CD4-positive, alpha-beta T cell (primary cell): ENCODE measurements at regions not wholly inside any gene's neighbourhood (a gene's known extent, or its start where the extent isn't known, plus 50 kb on each side); places are given as distances from the start of the nearest gene placed in this dataset.

Experiments used
- ATAC-seq: fragments of 200-7000 bp; cut with Tn5 transposase; one replicate; pipeline ENCODE4 v1.10.0; 2022; ENCODE audit warnings: mild to moderate bottlenecking; ENCODE audit not compliant: poor library complexity
- CTCF ChIA-PET: fragments of 350-600 bp; sonication (Branson Sonifier 250); formaldehyde crosslinking; loops from one replicate; lab custom pipeline; 2021; ENCODE audit warnings: antibody characterized with exemption, inconsistent platforms; lab: Charles Lee
- POLR2A ChIA-PET: fragments of 350-600 bp; sonication (Branson Sonifier 250); formaldehyde crosslinking; loops from one replicate; lab custom pipeline; 2021; ENCODE audit warnings: antibody characterized with exemption, inconsistent platforms; lab: Charles Lee
- DNase-seq, 14 experiments: peaks; one replicate each; pipeline ENCODE4 v3.0.0-alpha.2; 2013 to 2020; ENCODE audit warnings: mixed read lengths in 2 of 14
- H3K27ac ChIP-seq, 2 donors: one replicate each; pipeline versions ENCODE4 v1.5.1 to v1.7.0; 2013; ENCODE audit warnings: low read length in 2 of 2, low read depth in 1 of 2, mild to moderate bottlenecking in 1 of 2
- H3K27me3 ChIP-seq, 2 experiments: 1 replicate in 1 of 2; 2 replicates in 1 of 2; pipeline versions ENCODE4 v1.6.1 to v1.7.0; 2013; ENCODE audit warnings: low read length in 2 of 2, control low read depth in 1 of 2, mild to moderate bottlenecking in 1 of 2, moderate library complexity in 1 of 2; ENCODE audit not compliant: insufficient read depth in 2 of 2, control insufficient read depth in 1 of 2
- H3K36me3 ChIP-seq: one replicate; pipeline ENCODE4 v1.6.1; 2013; ENCODE audit warnings: low read length, control low read depth; ENCODE audit not compliant: insufficient read depth
- H3K4me1 ChIP-seq: one replicate; pipeline ENCODE4 v1.6.1; 2013; ENCODE audit warnings: low read length, control low read depth; ENCODE audit not compliant: insufficient read depth
- H3K4me3 ChIP-seq: one replicate; pipeline ENCODE4 v1.5.1; 2013; ENCODE audit warnings: mild to moderate bottlenecking, low read length, moderate library complexity
- H3K9me3 ChIP-seq, 2 experiments: 1 replicate in 1 of 2; 2 replicates in 1 of 2; pipeline versions ENCODE4 v1.6.1 to v1.7.0; 2013; ENCODE audit warnings: low read length in 2 of 2, mild to moderate bottlenecking in 2 of 2, control low read depth in 1 of 2, moderate library complexity in 1 of 2; ENCODE audit not compliant: control insufficient read depth in 1 of 2, insufficient read depth in 1 of 2
- H3K27ac Mint-ChIP-seq: one replicate; pipeline ENCODE4 v1.8.0; 2020; ENCODE audit warnings: mixed read lengths
- H3K27me3 Mint-ChIP-seq: one replicate; pipeline ENCODE4 v1.8.0; 2021; ENCODE audit warnings: mixed read lengths
- H3K36me3 Mint-ChIP-seq: one replicate; pipeline ENCODE4 v1.8.0; 2021; ENCODE audit warnings: low read depth, mixed read lengths
- H3K4me1 Mint-ChIP-seq: one replicate; pipeline ENCODE4 v1.8.0; 2021; ENCODE audit warnings: low read depth, mixed read lengths
- H3K4me3 Mint-ChIP-seq: one replicate; pipeline ENCODE4 v1.8.0; 2020; ENCODE audit warnings: mild to moderate bottlenecking, mixed read lengths
- H3K9me3 Mint-ChIP-seq: one replicate; pipeline ENCODE4 v1.8.0; 2020; ENCODE audit warnings: mixed read lengths
- CTCF ChIP-seq: fragments of 200-600 bp; IDR thresholded peaks from one replicate; pipeline ENCODE4 v1.8.0; 2022; ENCODE audit warnings: antibody characterized with exemption, mild to moderate bottlenecking
- intact Hi-C, 2 experiments: fragments of 100-400 bp; cut with DNase I in 1 of 2; cut with micrococcal nuclease in 1 of 2; formaldehyde crosslinking; loops; one replicate each; pipeline versions ENCODE4 v1.15.1 to v1.9.0; 2023 to 2025; cut with DNase I, micrococcal nuclease

GRCh38 chr6:169883316-169883715 is 131.9 kb downstream of the ERMARD start:
- ATAC-seq, result no peak
- Histone ChIP-seq H3K4me3 (no peak overlapping the region), H3K27ac (no peak overlapping the region), H3K9me3 (peaks cover 0 to 3% of the 10 kb centered on the region in 2 experiments), H3K4me1 (no peaks in the 10 kb centered on the region), H3K36me3 (no peaks in the 10 kb centered on the region), H3K27me3 (peaks cover 1 to 13% of the 10 kb centered on the region in 2 experiments)
- no peak overlapping the region for H3K27ac Mint-ChIP-seq
- H3K4me3 Mint-ChIP-seq, result no peak overlapping the region
- H3K9me3 Mint-ChIP-seq, result no peaks in the 10 kb centered on the region
- no peaks in the 10 kb centered on the region for H3K4me1 Mint-ChIP-seq
- no peak for DNase-seq
- no peaks in the 10 kb centered on the region for H3K36me3 Mint-ChIP-seq
- H3K27me3 Mint-ChIP-seq, result peaks cover 72% of the 10 kb centered on the region
- POLR2A ChIA-PET, result no interaction called here
- TF ChIP-seq CTCF, result no peak
- intact Hi-C loops, result no loop called here
- CTCF ChIA-PET, result no interaction called here

- H3K27ac Mint-ChIP-seq, result no peak overlapping the region
- Histone ChIP-seq H3K36me3 (no peaks in the 10 kb centered on the region), H3K9me3 (peaks cover 0 to 3% of the 10 kb centered on the region in 2 experiments), H3K4me1 (no peaks in the 10 kb centered on the region), H3K27ac (no peak overlapping the region), H3K27me3 (peaks cover 0 to 13% of the 10 kb centered on the region in 2 experiments), H3K4me3 (no peak overlapping the region)
- CTCF ChIA-PET, result interaction anchor here (0.8 kb wide), 1 partner anchor 50 kb away, joined by 3 read pairs; no protein-coding TSS in a partner anchor
- H3K4me1 Mint-ChIP-seq, result no peaks in the 10 kb centered on the region
- TF ChIP-seq CTCF, result no peak
- DNase-seq, result no peak
- POLR2A ChIA-PET, result no interaction called here
- no peak overlapping the region for H3K4me3 Mint-ChIP-seq
- H3K27me3 Mint-ChIP-seq, result peaks cover 64% of the 10 kb centered on the region
- H3K9me3 Mint-ChIP-seq, result no peaks in the 10 kb centered on the region
- no peaks in the 10 kb centered on the region for H3K36me3 Mint-ChIP-seq
- ATAC-seq, result no peak
- intact Hi-C loops, result no loop called here
Observed at GRCh38 chr6:169881976-169882375, 130.6 kb downstream of the ERMARD start.

GRCh38 chr6:169881398-169881797 is 130.0 kb downstream of the ERMARD start:
- H3K4me1 ChIP-seq, result no peaks in the 10 kb centered on the region
- no peak for DNase-seq
- peaks cover 62% of the 10 kb centered on the region for H3K27me3 Mint-ChIP-seq
- H3K27me3 ChIP-seq, result peaks cover 0 to 13% of the 10 kb centered on the region in 2 experiments
- peaks cover 0 to 3% of the 10 kb centered on the region in 2 experiments for H3K9me3 ChIP-seq
- CTCF ChIA-PET, result interaction anchor here (0.8 kb wide), 1 partner anchor 50 kb away, joined by 3 read pairs; no protein-coding TSS in a partner anchor
- no peaks in the 10 kb centered on the region for H3K36me3 ChIP-seq
- intact Hi-C loops, result no loop called here
- H3K36me3 Mint-ChIP-seq, result no peaks in the 10 kb centered on the region
- no peak for TF ChIP-seq CTCF
- H3K4me1 Mint-ChIP-seq, result no peaks in the 10 kb centered on the region
- H3K9me3 Mint-ChIP-seq, result no peaks in the 10 kb centered on the region
- POLR2A ChIA-PET, result no interaction called here
- no peak for ATAC-seq
- no peak overlapping the region for H3K4me3 ChIP-seq
- no peak overlapping the region for H3K27ac ChIP-seq
- no peak overlapping the region for H3K27ac Mint-ChIP-seq
- no peak overlapping the region for H3K4me3 Mint-ChIP-seq
